DOHH2 (cell line): ENCODE measurements at regions not wholly inside any gene's neighbourhood (a gene's known extent, or its start where the extent isn't known, plus 50 kb on each side); places are given as distances from the start of the nearest gene placed in this dataset.

ENCODE experiments used
- H3F3A ChIP-seq: fragments of 200-600 bp; sonication (generic), shearing (Covaris generic); 2 replicates; pipeline ENCODE4 v1.6.0; 2016; ENCODE audit warnings: antibody characterized with exemption, mild to moderate bottlenecking; ENCODE audit not compliant: control insufficient read depth, insufficient read depth
- H3K27ac ChIP-seq: fragments of 200-600 bp; sonication (generic); 2 replicates; pipeline ENCODE4 v1.5.1; 2014; ENCODE audit warnings: low read depth, mild to moderate bottlenecking, low read length, moderate library complexity
- H3K27me3 ChIP-seq: fragments of 200-600 bp; sonication (generic); 2 replicates; pipeline ENCODE4 v1.6.1; 2014; ENCODE audit warnings: mild to moderate bottlenecking, low read length, mixed read lengths; ENCODE audit not compliant: control insufficient read depth
- H3K36me3 ChIP-seq: fragments of 200-600 bp; sonication (generic); 2 replicates; pipeline ENCODE4 v1.6.1; 2014; ENCODE audit warnings: mild to moderate bottlenecking, low read length, moderate library complexity, mixed read lengths; ENCODE audit not compliant: control insufficient read depth
- H3K4me1 ChIP-seq: fragments of 200-600 bp; sonication (generic); 2 replicates; pipeline ENCODE4 v1.6.1; 2014; ENCODE audit warnings: mild to moderate bottlenecking, low read length, mixed read lengths; ENCODE audit not compliant: control insufficient read depth
- H3K4me2 ChIP-seq: fragments of 200-600 bp; sonication (generic); 2 replicates; pipeline ENCODE4 v1.6.0; 2014; ENCODE audit warnings: mild to moderate bottlenecking, low read length, moderate library complexity
- H3K4me3 ChIP-seq: fragments of 200-600 bp; sonication (generic); 2 replicates; pipeline ENCODE4 v1.5.1; 2014; ENCODE audit warnings: mild to moderate bottlenecking, low read length, mixed read lengths
- H3K79me2 ChIP-seq: fragments of 200-600 bp; sonication (generic); 2 replicates; pipeline ENCODE4 v1.6.1; 2014; ENCODE audit warnings: mild to moderate bottlenecking, low read length, mixed read lengths; ENCODE audit not compliant: control insufficient read depth
- H3K9me2 ChIP-seq: fragments of 200-600 bp; sonication (generic); replicated peaks from 2 replicates; pipeline ENCODE4 v1.6.1; 2014; ENCODE audit warnings: mild to moderate bottlenecking, low read length, mixed read lengths; ENCODE audit not compliant: control insufficient read depth
- H3K9me3 ChIP-seq: fragments of 200-600 bp; sonication (generic); 2 replicates; pipeline ENCODE4 v1.6.1; 2014; ENCODE audit warnings: antibody characterized with exemption, low read length, mixed read lengths; ENCODE audit not compliant: control insufficient read depth, insufficient read depth
- H4K20me1 ChIP-seq: fragments of 200-600 bp; sonication (generic); 2 replicates; pipeline ENCODE4 v1.6.0; 2014; ENCODE audit warnings: low read depth, mild to moderate bottlenecking, antibody characterized with exemption, low read length, moderate library complexity; ENCODE audit not compliant: control insufficient read depth, insufficient read depth
- CTCF ChIP-seq: fragments of 200-600 bp; sonication (generic); IDR thresholded peaks from one replicate; pipeline ENCODE4 v1.5.1; 2014; ENCODE audit warnings: antibody characterized with exemption, mild to moderate bottlenecking, low read depth, low read length; ENCODE audit not compliant: poor library complexity, severe bottlenecking
- EZH2phosphoT487 ChIP-seq: fragments of 200-600 bp; sonication (generic); IDR thresholded peaks from 2 replicates; pipeline ENCODE4 v1.6.1; 2017; ENCODE audit warnings: borderline replicate concordance, mild to moderate bottlenecking, antibody characterized with exemption, low read length, moderate library complexity, mixed read lengths

GRCh38 chr5:173383711-173384110 lies 55.5 kb upstream of the STC2 start:
- H4K20me1 ChIP-seq, result no peaks in the 10 kb centered on the region
- no peaks in the 10 kb centered on the region for H3K9me2 ChIP-seq
- H3K36me3 ChIP-seq, result no peaks in the 10 kb centered on the region
- H3K27ac ChIP-seq, result no peak overlapping the region
- no peaks in the 10 kb centered on the region for H3K4me1 ChIP-seq
- H3K4me3 ChIP-seq, result no peak overlapping the region
- H3K79me2 ChIP-seq, result no peaks in the 10 kb centered on the region
- no peaks in the 10 kb centered on the region for H3F3A ChIP-seq
- H3K27me3 ChIP-seq, result no peaks in the 10 kb centered on the region
- no peak overlapping the region for H3K4me2 ChIP-seq
- no peak for TF ChIP-seq CTCF
- no peak for TF ChIP-seq EZH2phosphoT487
- no peaks in the 10 kb centered on the region for H3K9me3 ChIP-seq

GRCh38 chr5:173378727-173379126 lies 50.5 kb upstream of the STC2 start:
- no peak for TF ChIP-seq EZH2phosphoT487
- TF ChIP-seq CTCF, result no peak
- H3F3A ChIP-seq, result no peaks in the 10 kb centered on the region
- no peak overlapping the region for H3K4me2 ChIP-seq
- no peaks in the 10 kb centered on the region for H3K4me1 ChIP-seq
- no peaks in the 10 kb centered on the region for H3K27me3 ChIP-seq
- H3K79me2 ChIP-seq, result no peaks in the 10 kb centered on the region
- H3K27ac ChIP-seq, result no peak overlapping the region
- H4K20me1 ChIP-seq, result no peaks in the 10 kb centered on the region
- no peak overlapping the region for H3K4me3 ChIP-seq
- no peaks in the 10 kb centered on the region for H3K36me3 ChIP-seq
- no peaks in the 10 kb centered on the region for H3K9me3 ChIP-seq
- H3K9me2 ChIP-seq, result no peaks in the 10 kb centered on the region
